ENCODE measurements at regions not wholly inside any gene's neighbourhood (a gene's known extent, or its start where the extent isn't known, plus 50 kb on each side); places are given as distances from the start of the nearest gene placed in this dataset.

DNA sequence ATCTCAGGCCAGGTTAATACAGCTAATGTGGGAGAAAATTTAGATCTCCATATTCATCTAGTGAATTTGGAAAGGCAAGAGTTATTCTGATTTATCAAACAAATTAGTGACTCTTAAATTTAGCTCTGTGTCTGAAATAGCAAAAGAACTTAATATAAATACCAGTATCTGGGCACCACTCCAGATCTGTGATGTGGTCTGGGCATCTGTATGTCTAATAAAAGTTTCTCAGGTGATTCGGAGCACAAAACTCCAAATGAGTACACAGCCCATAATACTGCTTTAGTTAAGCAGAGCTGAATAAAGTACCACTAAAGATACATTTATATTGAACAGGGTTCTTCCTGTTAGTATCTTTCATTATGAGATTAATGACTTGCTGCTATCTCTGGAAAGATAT lies 261.4 kb downstream of the BAMBI start:
- DNase-seq (no peak), ATAC-seq (no peak)
- intact Hi-C loops (cut with DNase I) = no loop called here

GRCh38 chr10:28939281-28940157 lies 262.2 kb downstream of the BAMBI start:
- intact Hi-C loops (cut with DNase I) = no loop called here
- DNase-seq = peak; percentile 71

DNA sequence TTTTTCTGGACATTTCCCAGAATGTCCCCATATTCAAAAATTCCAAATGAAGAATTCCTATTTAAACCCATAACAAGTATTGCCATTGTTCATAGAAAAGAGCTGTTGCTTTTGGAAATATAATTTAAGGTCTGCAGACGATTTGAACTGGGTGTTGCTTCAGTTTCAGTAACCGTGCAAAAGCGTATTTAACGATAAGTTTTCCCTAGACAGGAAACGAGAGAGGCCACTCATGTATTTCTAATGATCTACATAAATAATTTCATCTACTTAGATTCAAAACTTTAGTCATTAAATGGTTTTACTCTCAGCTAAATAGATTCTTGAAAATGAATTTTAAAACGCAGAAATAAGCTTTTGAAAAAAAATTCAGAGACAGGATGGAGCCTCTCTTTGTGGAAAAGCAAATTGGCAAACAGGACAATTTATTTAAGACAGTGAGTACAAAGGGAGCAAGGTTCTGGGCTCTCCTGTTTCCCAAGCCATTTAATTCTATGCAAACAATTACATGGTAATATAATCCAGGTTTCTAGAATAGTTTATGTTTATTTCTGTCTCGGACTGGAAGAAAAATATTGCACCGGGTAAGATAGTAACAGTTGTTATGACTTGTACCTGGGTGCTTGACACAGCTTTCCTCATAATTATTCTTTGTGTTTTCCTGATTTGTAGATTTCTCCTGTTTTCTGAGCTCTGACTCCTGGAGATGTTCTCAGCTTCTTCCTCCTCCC lies 263.0 kb downstream of the BAMBI start:
- intact Hi-C loops (cut with DNase I) = no loop called here
- peak in 1 of 2 donors; percentile 25 for ATAC-seq
- no peak for DNase-seq

More at GRCh38 chr10:28939281-28940157, 262.2 kb downstream of the BAMBI start:
- peak; percentile 96 to 97 for ATAC-seq

- intact Hi-C loops (cut with DNase I) = no loop called here
- ATAC-seq (no peak), DNase-seq (no peak)
These were observed 264.7 kb downstream of the BAMBI start for GRCh38 chr10:28942012-28942411.

- ATAC-seq = no peak
- no peak for DNase-seq
- intact Hi-C loops (cut with DNase I) = no loop called here
These were observed 268.6 kb downstream of the BAMBI start for GRCh38 chr10:28945959-28946358.

DNA sequence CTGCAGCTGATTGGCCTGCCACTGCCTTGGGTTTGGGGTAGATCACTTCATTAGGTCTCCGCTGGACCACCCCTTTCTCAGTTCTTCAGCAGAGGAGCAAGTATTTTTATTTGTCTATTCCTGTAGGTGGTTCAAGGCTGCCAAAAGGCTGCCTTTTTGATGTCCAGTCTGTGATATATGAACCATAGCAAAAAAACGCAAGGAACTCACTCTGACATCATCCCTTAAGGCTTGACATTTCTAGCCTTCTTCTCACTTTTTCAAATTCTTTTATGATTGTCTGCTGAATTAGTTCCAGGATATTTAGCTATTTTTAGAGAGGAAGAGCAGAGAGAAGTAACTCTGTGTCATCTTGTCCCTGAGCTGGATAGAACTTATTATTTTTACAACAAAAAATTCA lies 269.2 kb downstream of the BAMBI start:
- DNase-seq (no peak), ATAC-seq (peak; percentile 51 to 73)
- intact Hi-C loops (cut with DNase I) = no loop called here

DNA sequence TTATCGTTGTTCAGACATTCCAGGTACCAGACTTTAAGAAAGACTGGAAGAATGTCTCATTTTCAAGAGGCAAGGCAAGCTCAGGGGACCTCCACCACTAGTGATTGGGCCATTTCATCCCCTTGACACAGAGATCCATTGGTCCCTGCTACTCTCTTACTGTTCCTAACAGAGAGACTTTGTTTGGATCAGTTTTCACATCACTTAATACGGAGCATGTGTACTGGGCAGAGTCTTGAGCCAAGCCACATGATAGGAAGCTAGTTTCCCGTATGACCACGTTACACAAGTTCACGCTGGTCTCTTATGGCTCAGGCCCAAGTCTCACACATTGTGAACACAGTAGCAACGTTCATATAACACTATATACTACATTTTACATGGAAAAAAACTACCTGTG lies 269.9 kb downstream of the BAMBI start:
- intact Hi-C loops (cut with DNase I) = no loop called here
- DNase-seq (peak; percentile 56), ATAC-seq (peak; percentile 88 to 97)

DNA sequence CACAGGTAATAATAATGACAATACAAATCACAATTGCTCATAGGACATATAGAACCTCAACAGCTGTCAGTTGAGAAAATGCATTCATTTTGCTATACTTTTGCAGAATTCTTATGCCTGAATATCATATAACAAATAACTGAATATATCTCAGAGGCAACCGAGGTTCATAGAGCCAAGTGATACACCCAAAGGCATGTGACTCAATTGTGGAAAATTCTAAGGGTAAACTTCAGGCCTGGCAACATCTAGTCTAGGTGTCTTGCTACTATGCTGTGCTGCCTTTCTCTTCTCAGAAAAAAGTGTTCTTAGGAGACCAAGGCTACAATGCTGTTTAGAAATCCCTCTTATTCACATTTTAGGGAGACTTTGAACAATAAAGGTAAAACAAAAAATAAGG lies 270.7 kb downstream of the BAMBI start:
- intact Hi-C loops (cut with DNase I) = no loop called here
- DNase-seq (no peak), ATAC-seq (peak in 1 of 2 donors; percentile 37)

GRCh38 chr10:28949005-28950004 lies 272.0 kb downstream of the BAMBI start:
- DNase-seq = no peak
- intact Hi-C loops (cut with DNase I) = no loop called here
- ATAC-seq = no peak

GRCh38 chr10:28951484-28951883 lies 274.2 kb downstream of the BAMBI start:
- intact Hi-C loops (cut with DNase I) = no loop called here

GRCh38 chr10:28952523-28952922 lies 275.2 kb downstream of the BAMBI start:
- ATAC-seq (peak in 1 of 2 donors; percentile 30), DNase-seq (no peak)
- intact Hi-C loops (cut with DNase I) = no loop called here

More at GRCh38 chr10:28951484-28951883, 274.2 kb downstream of the BAMBI start:
- ATAC-seq = no peak
- DNase-seq = no peak

GRCh38 chr10:28954211-28954610 lies 276.9 kb downstream of the BAMBI start:
- intact Hi-C loops (cut with DNase I) = no loop called here
- no peak for DNase-seq
- no peak for ATAC-seq

DNA sequence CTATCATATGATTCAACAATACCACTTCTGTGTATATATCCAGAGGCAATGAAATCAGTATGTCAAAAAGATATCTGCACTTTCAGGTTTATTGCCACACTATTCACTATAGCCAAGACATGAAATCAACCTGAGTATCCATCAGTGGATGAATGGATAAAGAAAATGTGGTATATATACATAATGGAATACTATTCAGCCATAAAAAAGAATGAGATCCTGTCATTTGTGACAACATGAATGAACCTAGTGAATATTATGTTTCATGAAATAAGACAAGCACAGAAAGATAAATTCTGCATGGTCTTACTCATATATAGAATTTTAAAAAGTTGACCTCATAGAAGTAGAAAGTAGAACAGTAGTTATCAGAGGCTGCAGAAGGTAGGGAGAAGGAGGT lies 281.1 kb downstream of the BAMBI start:
- intact Hi-C loops (cut with DNase I) = no loop called here
- ATAC-seq = no peak
- no peak for DNase-seq

DNA sequence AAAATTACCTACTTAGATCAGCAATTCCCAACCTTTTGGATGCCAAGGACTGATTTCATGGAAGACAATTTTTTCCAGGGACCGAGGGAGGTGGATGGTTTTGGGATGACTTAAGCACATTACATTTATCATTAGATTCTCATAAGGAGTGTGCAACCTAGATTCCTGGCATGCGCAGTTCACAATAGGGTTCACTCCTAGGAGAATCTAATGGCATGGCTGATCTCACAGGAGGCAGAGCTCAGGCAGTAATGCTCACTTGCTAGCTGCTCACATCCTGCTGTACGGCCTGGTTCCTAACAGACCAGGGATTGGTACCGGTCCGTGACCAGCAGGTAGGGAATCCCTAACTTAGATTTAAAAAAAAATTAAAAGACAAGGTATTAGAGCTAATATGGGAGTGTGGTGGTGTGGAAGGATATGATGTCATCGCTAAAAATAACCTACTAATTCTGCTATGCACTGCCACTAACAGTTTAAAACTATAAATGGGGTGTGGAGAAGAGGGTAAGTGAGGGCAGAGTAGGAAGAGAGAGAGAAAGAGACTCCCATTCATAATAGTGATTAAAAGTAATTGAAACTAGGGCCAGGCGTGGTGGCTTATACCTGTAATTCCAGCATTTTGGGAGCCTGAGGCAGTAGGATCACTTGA lies 282.7 kb downstream of the BAMBI start:
- ATAC-seq (peak; percentile 84 to 91), DNase-seq (no peak)
- intact Hi-C loops (cut with DNase I) = no loop called here

- no peak for DNase-seq
- intact Hi-C loops (cut with DNase I) = no loop called here
- no peak for ATAC-seq
These were observed 285.4 kb downstream of the BAMBI start for GRCh38 chr10:28962768-28963167.

DNA sequence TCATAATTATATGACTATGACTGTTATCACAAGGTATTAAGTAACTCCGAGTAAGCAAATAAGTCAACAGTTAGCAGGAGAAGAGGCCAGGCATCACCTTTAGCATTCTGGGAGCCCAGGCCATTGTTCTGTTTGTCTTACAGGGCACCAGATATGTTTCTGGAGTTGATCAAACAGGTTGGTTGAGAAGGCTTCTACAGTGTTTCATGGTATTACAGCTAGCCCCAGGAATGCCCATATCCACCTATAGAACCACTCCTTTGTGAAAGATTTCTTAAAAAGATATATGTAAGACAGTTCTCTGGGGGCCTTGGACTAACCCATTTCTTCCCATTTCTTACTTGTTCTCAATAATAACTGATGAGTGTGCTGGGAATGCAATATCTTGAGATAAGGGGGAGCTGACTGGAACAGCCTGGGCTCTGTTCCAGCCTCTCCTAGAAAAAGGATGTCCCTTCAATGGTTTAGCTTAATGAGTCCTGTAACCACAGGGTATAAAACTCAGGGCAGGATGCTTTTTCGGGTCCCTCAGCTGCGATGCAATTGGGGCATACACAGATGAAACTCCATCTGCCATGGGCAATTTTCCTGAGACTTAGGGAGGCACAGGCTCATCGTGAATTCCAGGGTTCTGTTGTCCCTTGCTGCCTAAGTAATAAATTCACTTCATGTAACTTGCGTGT lies 286.4 kb downstream of the BAMBI start:
- DNase-seq = no peak
- intact Hi-C loops (cut with DNase I) = no loop called here
- no peak for ATAC-seq

DNA sequence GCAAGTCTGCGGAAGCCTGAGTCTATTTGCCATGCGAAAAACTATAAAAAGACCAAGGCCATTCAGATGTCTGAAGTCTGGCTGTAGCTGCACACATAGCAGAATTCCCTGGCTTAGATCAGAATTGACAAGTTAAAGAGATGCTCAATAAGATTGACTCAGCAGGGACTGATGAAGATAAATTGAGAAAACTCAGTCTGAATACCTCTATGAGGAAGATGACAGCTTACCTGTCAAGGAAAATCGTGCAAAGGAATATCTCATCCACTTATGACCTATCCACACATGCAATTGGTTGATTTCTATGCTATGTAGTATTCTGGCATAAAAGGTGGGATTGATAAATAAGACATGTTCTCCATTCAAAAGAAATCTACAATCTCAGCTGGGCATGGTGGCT lies 288.6 kb downstream of the BAMBI start:
- DNase-seq (no peak), ATAC-seq (no peak)

DNA sequence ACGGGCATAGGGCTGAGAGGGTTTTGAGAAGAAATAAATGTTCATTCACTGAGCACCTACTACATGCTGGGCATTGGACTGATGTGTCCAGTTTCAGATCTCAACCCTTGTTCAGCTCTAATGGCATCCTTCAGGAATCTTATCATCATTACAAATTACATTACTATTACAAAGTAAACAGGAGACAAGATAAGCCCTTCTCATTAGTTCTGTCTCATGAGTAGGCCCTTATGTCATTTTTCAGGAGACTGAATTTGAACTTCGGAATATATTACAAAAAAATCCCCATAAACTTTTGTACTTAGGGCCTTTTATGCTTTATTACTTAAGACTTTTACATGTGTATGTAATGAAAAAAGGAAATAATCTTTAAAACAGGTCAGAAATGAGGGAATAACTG lies 289.7 kb downstream of the BAMBI start:
- DNase-seq = no peak
- intact Hi-C loops (cut with DNase I) = no loop called here
- ATAC-seq = peak in 1 of 2 donors; percentile 34

More for the DNA sequence above, 288.6 kb downstream of the BAMBI start:
- intact Hi-C loops (cut with DNase I) = no loop called here

Measured in left cardiac atrium (tissue), 4 donors.